T-helper 1 cell treated with Interleukin-12 subunit alpha and Interleukin-12 subunit beta and Interleukin-4 antibody, amounts not matched to agents 30 ng/mL and 1 ng/mL, for 36 hours (primary cell): ENCODE measurements at regions not wholly inside any gene's neighbourhood (a gene's known extent, or its start where the extent isn't known, plus 50 kb on each side); places are given as distances from the start of the nearest gene placed in this dataset.
"Not testable (repeated sequence)": the region's sequence is repeated elsewhere in the genome, so short reads cannot be mapped to it uniquely, and the experiment has no call there.

Experiments
- intact Hi-C: fragments of 100-400 bp; cut with micrococcal nuclease; formaldehyde crosslinking; loops from one replicate; pipeline ENCODE4 v1.15.1; 2024

- intact Hi-C loops, result no loop called here
Observed at GRCh38 chr10:90229486-90229885, 528.1 kb downstream of the KIF20B start.

- intact Hi-C loops, result not testable (repeated sequence)
Observed at GRCh38 chr10:90233805-90234204, 532.4 kb downstream of the KIF20B start.

- intact Hi-C loops, result no loop called here
Observed at GRCh38 chr10:90245623-90246022, 544.2 kb downstream of the KIF20B start.

GRCh38 chr10:90250784-90251183 lies 549.4 kb downstream of the KIF20B start:
- intact Hi-C loops, result not testable (repeated sequence)

- intact Hi-C loops, result no loop called here
Observed at GRCh38 chr10:90269699-90270098, 568.3 kb downstream of the KIF20B start.

- intact Hi-C loops, result no loop called here
Observed at GRCh38 chr10:90274721-90275468, 573.5 kb downstream of the KIF20B start.

- intact Hi-C loops, result no loop called here
Observed at GRCh38 chr10:90276894-90277475, 575.6 kb downstream of the KIF20B start.

- intact Hi-C loops, result no loop called here
Observed at GRCh38 chr10:90286406-90286805, 571.4 kb downstream of the HTR7 start.

GRCh38 chr10:90286941-90287340 lies 570.9 kb downstream of the HTR7 start:
- intact Hi-C loops, result no loop called here

- intact Hi-C loops, result no loop called here
Observed at GRCh38 chr10:90288391-90288933, 569.4 kb downstream of the HTR7 start.

GRCh38 chr10:90289037-90289436 lies 568.8 kb downstream of the HTR7 start:
- intact Hi-C loops, result no loop called here

- intact Hi-C loops, result no loop called here
Observed at GRCh38 chr10:90293616-90294015, 564.2 kb downstream of the HTR7 start.

- intact Hi-C loops, result not testable (repeated sequence)
Observed at GRCh38 chr10:90294821-90295540, 562.9 kb downstream of the HTR7 start.

GRCh38 chr10:90302031-90302430 lies 555.8 kb downstream of the HTR7 start:
- intact Hi-C loops, result not testable (repeated sequence)

- intact Hi-C loops, result no loop called here
Observed at GRCh38 chr10:90302758-90303481, 554.9 kb downstream of the HTR7 start.

- intact Hi-C loops, result no loop called here
Observed at GRCh38 chr10:90304533-90304932, 553.3 kb downstream of the HTR7 start.

GRCh38 chr10:90306187-90306586 lies 551.7 kb downstream of the HTR7 start:
- intact Hi-C loops, result no loop called here

- intact Hi-C loops, result no loop called here
Observed at GRCh38 chr10:90308223-90308622, 549.6 kb downstream of the HTR7 start.

- intact Hi-C loops, result no loop called here
Observed at GRCh38 chr10:90313576-90314325, 544.1 kb downstream of the HTR7 start.

GRCh38 chr10:90314718-90315117 lies 543.1 kb downstream of the HTR7 start:
- intact Hi-C loops, result no loop called here

GRCh38 chr10:90317172-90317571 lies 540.7 kb downstream of the HTR7 start:
- intact Hi-C loops, result no loop called here
